ENCODE measurements at regions not wholly inside any gene's neighbourhood (a gene's known extent, or its start where the extent isn't known, plus 50 kb on each side); places are given as distances from the start of the nearest gene placed in this dataset.
"Not testable (repeated sequence)": the region's sequence is repeated elsewhere in the genome, so short reads cannot be mapped to it uniquely, and the experiment has no call there.

- no peak for DNase-seq (ENCODE audit: low spot score)
Observed at GRCh38 chr2:39872748-39873147, 93.7 kb upstream of the THUMPD2 start.

- DNase-seq (ENCODE audit: low spot score): peak; percentile 65
Observed at GRCh38 chr2:39871291-39871761, 92.3 kb upstream of the THUMPD2 start.

- DNase-seq (ENCODE audit: low spot score): no peak
Observed at GRCh38 chr2:39870871-39871270, 91.8 kb upstream of the THUMPD2 start.

GRCh38 chr2:39867268-39867667 is 88.2 kb upstream of the THUMPD2 start:
- no peak for DNase-seq (ENCODE audit: low spot score)

GRCh38 chr2:39865751-39866150 is 86.7 kb upstream of the THUMPD2 start:
- no peak for DNase-seq (ENCODE audit: low spot score)

GRCh38 chr2:39863672-39864071 is 84.6 kb upstream of the THUMPD2 start:
- not testable (repeated sequence) for DNase-seq (ENCODE audit: low spot score)

GRCh38 chr2:39860538-39860937 is 81.5 kb upstream of the THUMPD2 start:
- DNase-seq (ENCODE audit: low spot score): no peak

GRCh38 chr2:39858677-39859076 is 79.6 kb upstream of the THUMPD2 start:
- no peak for DNase-seq (ENCODE audit: low spot score)

- no peak for DNase-seq (ENCODE audit: low spot score)
Observed at GRCh38 chr2:39855856-39856255, 76.8 kb upstream of the THUMPD2 start.

GRCh38 chr2:39854771-39855170 is 75.7 kb upstream of the THUMPD2 start:
- DNase-seq (ENCODE audit: low spot score): no peak

GRCh38 chr2:39852831-39853230 is 73.8 kb upstream of the THUMPD2 start:
- no peak for DNase-seq (ENCODE audit: low spot score)

- no peak for DNase-seq (ENCODE audit: low spot score)
Observed at GRCh38 chr2:39851651-39852110, 72.6 kb upstream of the THUMPD2 start.

GRCh38 chr2:39851251-39851650 is 72.2 kb upstream of the THUMPD2 start:
- DNase-seq (ENCODE audit: low spot score): no peak

- DNase-seq (ENCODE audit: low spot score): no peak
Observed at GRCh38 chr2:39849982-39850526, 71.0 kb upstream of the THUMPD2 start.

- no peak for DNase-seq (ENCODE audit: low spot score)
Observed at GRCh38 chr2:39849064-39849463, 70.0 kb upstream of the THUMPD2 start.

GRCh38 chr2:39845460-39846146 is 66.5 kb upstream of the THUMPD2 start:
- no peak for DNase-seq (ENCODE audit: low spot score)

GRCh38 chr2:39839261-39839848 is 60.3 kb upstream of the THUMPD2 start:
- DNase-seq (ENCODE audit: low spot score): no peak

GRCh38 chr2:39838589-39838988 is 59.5 kb upstream of the THUMPD2 start:
- DNase-seq (ENCODE audit: low spot score): no peak

GRCh38 chr2:39837856-39838453 is 58.9 kb upstream of the THUMPD2 start:
- no peak for DNase-seq (ENCODE audit: low spot score)

- no peak for DNase-seq (ENCODE audit: low spot score)
Observed at GRCh38 chr2:39836638-39837037, 57.6 kb upstream of the THUMPD2 start.

GRCh38 chr2:39834426-39834825 is 55.4 kb upstream of the THUMPD2 start:
- DNase-seq (ENCODE audit: low spot score): no peak

- DNase-seq (ENCODE audit: low spot score): not testable (repeated sequence)
Observed at GRCh38 chr2:39830610-39831009, 51.6 kb upstream of the THUMPD2 start.

Data from left forelimb (tissue), 1 donor.